Lung (tissue), 11 donors: ENCODE measurements at regions not wholly inside any gene's neighbourhood (a gene's known extent, or its start where the extent isn't known, plus 50 kb on each side); places are given as distances from the start of the nearest gene placed in this dataset.

Experiments used
- ATAC-seq: fragments of 200-7000 bp; cut with Tn5 transposase; one replicate; pipeline ENCODE4 v1.9.1; 2020; ENCODE audit warnings: moderate number of reproducible peaks; ENCODE audit not compliant: insufficient read depth, low FRiP score
- DNase-seq, 3 donors: peaks; one replicate each; pipeline ENCODE4 v3.0.0-alpha.2; 2013 to 2017
- H3K27ac ChIP-seq, 2 donors: one replicate each; pipeline ENCODE4 v1.5.1; 2013; ENCODE audit warnings: mild to moderate bottlenecking in 2 of 2, moderate library complexity in 2 of 2, control low read depth in 1 of 2, inconsistent platforms in 1 of 2, low read depth in 1 of 2, low read length in 1 of 2
- H3K27me3 ChIP-seq, 3 donors: one replicate each; pipeline ENCODE4 v1.5.1; 2013; ENCODE audit warnings: low read length in 2 of 3; ENCODE audit not compliant: control insufficient read depth in 3 of 3, insufficient read depth in 3 of 3
- H3K36me3 ChIP-seq, 4 donors: one replicate each; pipeline ENCODE4 v1.5.1; 2013; ENCODE audit warnings: low read length in 4 of 4, mild to moderate bottlenecking in 1 of 4, moderate library complexity in 1 of 4; ENCODE audit not compliant: control insufficient read depth in 4 of 4, insufficient read depth in 4 of 4
- H3K4me1 ChIP-seq, 5 donors: one replicate each; pipeline ENCODE4 v1.5.1; 2013; ENCODE audit warnings: low read length in 5 of 5, mild to moderate bottlenecking in 2 of 5, moderate library complexity in 1 of 5; ENCODE audit not compliant: control insufficient read depth in 5 of 5, insufficient read depth in 5 of 5
- H3K4me3 ChIP-seq: one replicate; pipeline ENCODE4 v1.5.1; 2013; ENCODE audit warnings: mild to moderate bottlenecking, control low read depth, moderate library complexity
- H3K9ac ChIP-seq, 2 donors: one replicate each; pipeline ENCODE4 v1.5.1; 2013; ENCODE audit warnings: low read length in 2 of 2, control low read depth in 1 of 2; ENCODE audit not compliant: insufficient read depth in 1 of 2
- H3K9me3 ChIP-seq, 4 donors: one replicate each; pipeline ENCODE4 v1.5.1; 2013; ENCODE audit warnings: low read length in 3 of 4, mild to moderate bottlenecking in 1 of 4, moderate library complexity in 1 of 4; ENCODE audit not compliant: control insufficient read depth in 4 of 4, insufficient read depth in 3 of 4
- CTCF ChIP-seq: IDR thresholded peaks from 2 replicates; pipeline ENCODE4 v1.5.1; 2012; ENCODE audit warnings: mild to moderate bottlenecking; ENCODE audit errors: control extremely low read depth, extremely low read depth
- WGBS, 2 donors: extraction: QIAGEN DNeasy Blood & Tissue Kit; methylation state at CpG; one replicate each; pipeline ENCODE4 v1.1.7; 2013; 5-methylcytosine and 5-hydroxymethylcytosine counted together
- donor health status: control.
- donor health status: control.
- donor health status: Bipolar disorder and iron deficiency.
- donor health status: healthy.
- donor health status: DM: yes; HTN: yes; CAD: no.

GRCh38 chr3:166785876-166786275 lies 594.2 kb downstream of the ZBBX start:
- DNase-seq, result peak in 2 of 3 donors; percentile 17 to 62

GRCh38 chr3:166783206-166783605 lies 596.9 kb downstream of the ZBBX start:
- ATAC-seq (no peak), DNase-seq (no peak)
- Histone ChIP-seq H3K4me3 (no peak overlapping the region), H3K36me3 (no peaks in the 10 kb centered on the region), H3K9ac (no peak overlapping the region), H3K4me1 (peaks cover 0 to 2% (median 0%) of the 10 kb centered on the region in 5 donors), H3K27ac (no peak overlapping the region), H3K9me3 (peaks cover 0 to 4% (median 0%) of the 10 kb centered on the region in 4 donors), H3K27me3 (no peaks in the 10 kb centered on the region)
- 66 to 68% methylated on average over 2 of the region's 2 CpGs for WGBS, 2 donors
- TF ChIP-seq CTCF, result no peak

More at GRCh38 chr3:166785876-166786275, 594.2 kb downstream of the ZBBX start:
- WGBS, 2 donors, result 23 to 42% methylated on average over 2 of the region's 2 CpGs
- H3K9ac ChIP-seq, result no peak overlapping the region
- H3K36me3 ChIP-seq, result no peaks in the 10 kb centered on the region
- H3K4me3 ChIP-seq, result no peak overlapping the region
- no peak for TF ChIP-seq CTCF
- H3K9me3 ChIP-seq, result peaks cover 0 to 6% (median 0%) of the 10 kb centered on the region in 4 donors
- no peaks in the 10 kb centered on the region for H3K27me3 ChIP-seq
- no peak for ATAC-seq
- H3K27ac ChIP-seq, result no peak overlapping the region
- H3K4me1 ChIP-seq, result peaks cover 0 to 2% (median 0%) of the 10 kb centered on the region in 5 donors

- TF ChIP-seq CTCF, result no peak
- Histone ChIP-seq H3K36me3 (no peaks in the 10 kb centered on the region), H3K27ac (no peak overlapping the region), H3K9ac (no peak overlapping the region), H3K4me3 (peak overlapping the region; percentile 21), H3K27me3 (no peaks in the 10 kb centered on the region), H3K9me3 (peaks cover 0 to 14% (median 3%) of the 10 kb centered on the region in 4 donors), H3K4me1 (no peaks in the 10 kb centered on the region)
- ATAC-seq, result no peak
- no peak for DNase-seq
- 77 to 78% methylated on average over 5 of the region's 5 CpGs for WGBS, 2 donors
Measured at GRCh38 chr3:166764698-166765318, 615.3 kb downstream of the ZBBX start.
